HepG2 (cell line): ENCODE measurements at regions not wholly inside any gene's neighbourhood (a gene's known extent, or its start where the extent isn't known, plus 50 kb on each side); places are given as distances from the start of the nearest gene placed in this dataset.

Source experiments
- ATAC-seq: fragments of 200-7000 bp; cut with Tn5 transposase; 3 replicates; pipeline ENCODE4 v1.9.1; 2020; ENCODE audit warnings: mild to moderate bottlenecking, moderate library complexity
- BruUV-seq: library from RNA; stranded (reverse); fragments of 400-500 nt; replicated peaks from 2 replicates; lab custom pipeline; 2021; lab: Mats Ljungman, UMichigan
- CTCF ChIA-PET: fragments of 300-600 bp; formaldehyde crosslinking; extraction: SDS; loops from one replicate; lab custom pipeline; 2021; ENCODE audit warnings: low total read pairs, inconsistent platforms, low intra/inter-chr PET ratio; lab: Yijun Ruan, JAX
- POLR2A ChIA-PET: fragments of 350-600 bp; sonication (Branson Sonifier 250); formaldehyde crosslinking; loops from one replicate; lab custom pipeline; 2020; ENCODE audit warnings: antibody characterized with exemption, inconsistent platforms; lab: Yijun Ruan, JAX
- DNase-seq: peaks from one replicate; pipeline ENCODE4 v3.0.0-alpha.2; 2015; ENCODE audit warnings: low spot score
- FAIRE-seq: peaks from 3 replicates; lab custom pipeline; 2011; peaks lifted over from hg19 to GRCh38; lab: Jason Lieb, UNC
- H2AFZ ChIP-seq: one replicate; pipeline ENCODE4 v1.6.1; 2011; ENCODE audit warnings: low read length, inconsistent platforms
- H3K27ac ChIP-seq: fragments of 300-600 bp; 3 replicates; pipeline ENCODE4 v1.8.0; 2011; ENCODE audit warnings: mixed run types, mild to moderate bottlenecking, mixed read lengths, low read length, inconsistent platforms; ENCODE audit not compliant: insufficient read depth; ENCODE audit errors: extremely low read length
- H3K27me3 ChIP-seq, 2 experiments: fragments of 200-600 bp in 1 of 2; 2 replicates in 1 of 2; 3 replicates in 1 of 2; pipeline versions ENCODE4 v1.6.0 to v1.8.0; 2011; ENCODE audit warnings: low read length in 2 of 2, mild to moderate bottlenecking in 2 of 2, moderate library complexity in 2 of 2, inconsistent platforms in 1 of 2; ENCODE audit not compliant: insufficient read depth in 2 of 2, control insufficient read depth in 1 of 2
- H3K36me3 ChIP-seq, 2 experiments: fragments of 200-600 bp in 1 of 2; replicated peaks in 1 of 2; 2 replicates in 1 of 2; 3 replicates in 1 of 2; pipeline versions ENCODE4 v1.5.1 to v1.8.0; 2011; ENCODE audit warnings: low read length in 2 of 2, inconsistent platforms in 1 of 2; ENCODE audit not compliant: insufficient read depth in 2 of 2, control insufficient read depth in 1 of 2
- H3K4me1 ChIP-seq: 2 replicates; pipeline ENCODE4 v1.5.1; 2012; ENCODE audit warnings: low read length, inconsistent platforms; ENCODE audit not compliant: insufficient read depth
- H3K4me2 ChIP-seq: 2 replicates; pipeline ENCODE4 v1.6.0; 2011; ENCODE audit warnings: low read depth, low read length, inconsistent platforms
- H3K4me3 ChIP-seq, 3 experiments: fragments of 200-600 bp in 1 of 3; sonication (generic), shearing (Covaris generic) in 1 of 3; replicated peaks in 1 of 3; 2 replicates each; pipeline ENCODE4 v1.5.1; 2011 to 2016; ENCODE audit warnings: low read length in 3 of 3, inconsistent platforms in 2 of 3, low read depth in 2 of 3, mild to moderate bottlenecking in 2 of 3, control low read depth in 1 of 3, mixed read lengths in 1 of 3; ENCODE audit not compliant: insufficient read depth in 1 of 3
- H3K79me2 ChIP-seq: one replicate; pipeline ENCODE4 v1.6.1; 2011; ENCODE audit warnings: low read length, inconsistent platforms; ENCODE audit not compliant: insufficient read depth
- H3K9ac ChIP-seq: 2 replicates; pipeline ENCODE4 v1.6.0; 2011; ENCODE audit warnings: mild to moderate bottlenecking, low read depth, low read length, inconsistent platforms; ENCODE audit not compliant: insufficient read depth
- H3K9me3 ChIP-seq: 2 replicates; pipeline ENCODE4 v1.5.1; 2012; ENCODE audit warnings: mild to moderate bottlenecking, low read length
- H4K20me1 ChIP-seq: 2 replicates; pipeline ENCODE4 v1.6.0; 2011; ENCODE audit warnings: inconsistent platforms, mild to moderate bottlenecking, low read length, moderate library complexity; ENCODE audit not compliant: insufficient read depth
- AHR ChIP-seq: IDR thresholded peaks from 2 replicates; pipeline ENCODE4 v1.6.1; 2018; ENCODE audit warnings: missing genetic modification reagents, missing compliant biosample characterization
- CREM ChIP-seq, 2 experiments: sonication (generic) in 1 of 2; formaldehyde crosslinking in 1 of 2; IDR thresholded peaks; 2 replicates each; pipeline versions ENCODE4 v1.4.0 to v1.6.1; 2016 to 2020; ENCODE audit warnings: antibody characterized with exemption in 1 of 2, mild to moderate bottlenecking in 1 of 2, missing genetic modification reagents in 1 of 2
- GZF1 ChIP-seq: sonication (generic); formaldehyde crosslinking; IDR thresholded peaks from 2 replicates; pipeline ENCODE4 v1.5.1; 2020; ENCODE audit warnings: mild to moderate bottlenecking, missing genetic modification reagents
- NFIC ChIP-seq: IDR thresholded peaks from 2 replicates; pipeline ENCODE4 v1.6.1; 2012; ENCODE audit warnings: mild to moderate bottlenecking, low read length, inconsistent platforms
- PCBP1 ChIP-seq: fragments of 200-400 bp; formaldehyde crosslinking; IDR thresholded peaks from 2 replicates; pipeline ENCODE4 v1.6.1; 2017; ENCODE audit warnings: mild to moderate bottlenecking, low read depth, low read length, borderline replicate concordance
- SIN3A ChIP-seq: IDR thresholded peaks from 2 replicates; pipeline ENCODE4 v1.6.1; 2011; ENCODE audit warnings: low read depth, mild to moderate bottlenecking, control low read depth, low read length, borderline replicate concordance
- SRF ChIP-seq: IDR thresholded peaks from 2 replicates; pipeline ENCODE4 v1.6.1; 2011; ENCODE audit warnings: mild to moderate bottlenecking, low read depth, low read length, moderate library complexity
- TEAD2 ChIP-seq: sonication (generic); formaldehyde crosslinking; IDR thresholded peaks from 2 replicates; pipeline ENCODE4 v1.9.0; 2021; ENCODE audit warnings: missing genetic modification reagents
- ZBTB7B ChIP-seq: sonication (generic); formaldehyde crosslinking; IDR thresholded peaks from 2 replicates; pipeline ENCODE4 v1.4.0; 2020; ENCODE audit warnings: missing genetic modification reagents
- ZNF232 ChIP-seq: sonication (generic); formaldehyde crosslinking; IDR thresholded peaks from 2 replicates; pipeline ENCODE4 v1.4.0; 2020; ENCODE audit warnings: missing genetic modification reagents, borderline replicate concordance
- ZNF343 ChIP-seq: sonication (generic); formaldehyde crosslinking; IDR thresholded peaks from 2 replicates; pipeline ENCODE4 v1.4.0; 2020; ENCODE audit warnings: mild to moderate bottlenecking, missing genetic modification reagents
- ZNF350 ChIP-seq: sonication (generic); formaldehyde crosslinking; IDR thresholded peaks from 2 replicates; pipeline ENCODE4 v1.4.0; 2020; ENCODE audit warnings: mild to moderate bottlenecking, low read depth, missing genetic modification reagents, borderline replicate concordance
- ZNF460 ChIP-seq: sonication (generic); formaldehyde crosslinking; IDR thresholded peaks from 2 replicates; pipeline ENCODE4 v1.5.1; 2020; ENCODE audit warnings: missing genetic modification reagents, mild to moderate bottlenecking, borderline replicate concordance
- ZNF547 ChIP-seq: sonication (generic); formaldehyde crosslinking; IDR thresholded peaks from 2 replicates; pipeline ENCODE4 v1.5.1; 2020; ENCODE audit warnings: mild to moderate bottlenecking, missing genetic modification reagents
- ZNF629 ChIP-seq: sonication (generic); formaldehyde crosslinking; conservative IDR thresholded peaks from 2 replicates; pipeline ENCODE4 v1.5.0; 2020; ENCODE audit warnings: missing genetic modification reagents
- ZNF780A ChIP-seq: sonication (generic); formaldehyde crosslinking; IDR thresholded peaks from 2 replicates; pipeline ENCODE4 v1.8.0; 2022; ENCODE audit warnings: mild to moderate bottlenecking, missing genetic modification reagents, moderate library complexity
- ZNF782 ChIP-seq: sonication (generic); formaldehyde crosslinking; IDR thresholded peaks from 2 replicates; pipeline ENCODE4 v1.4.0; 2020; ENCODE audit warnings: missing genetic modification reagents, mild to moderate bottlenecking, borderline replicate concordance
- ZNF83 ChIP-seq: sonication (generic); formaldehyde crosslinking; IDR thresholded peaks from 2 replicates; pipeline ENCODE4 v1.4.0; 2020; ENCODE audit warnings: missing genetic modification reagents, mild to moderate bottlenecking, borderline replicate concordance
- WGBS: methylation state at CpG from one replicate; pipeline ENCODE4 v1.1.6; 2017; ENCODE audit warnings: low lambda C conversion rate; 5-methylcytosine and 5-hydroxymethylcytosine counted together
- in situ Hi-C: cut with HindIII; loops from 2 replicates; pipeline ENCODE4 v1.10.0; 2017; ENCODE audit warnings: low pct_unique_long_range_greater_than_20kb; ENCODE audit not compliant: extremely low pct_ligation_motif_present
- intact Hi-C: fragments of 100-400 bp; cut with micrococcal nuclease; formaldehyde crosslinking; loops from one replicate; pipeline ENCODE4 v1.10.0; 2022; ENCODE audit not compliant: unreplicated experiment
- TF ChIP-seq, protein P1 (sequence below): sonication (generic); formaldehyde crosslinking; IDR thresholded peaks from 2 replicates; pipeline ENCODE4 v1.4.0; 2020; ENCODE audit warnings: missing genetic modification reagents

DNA sequence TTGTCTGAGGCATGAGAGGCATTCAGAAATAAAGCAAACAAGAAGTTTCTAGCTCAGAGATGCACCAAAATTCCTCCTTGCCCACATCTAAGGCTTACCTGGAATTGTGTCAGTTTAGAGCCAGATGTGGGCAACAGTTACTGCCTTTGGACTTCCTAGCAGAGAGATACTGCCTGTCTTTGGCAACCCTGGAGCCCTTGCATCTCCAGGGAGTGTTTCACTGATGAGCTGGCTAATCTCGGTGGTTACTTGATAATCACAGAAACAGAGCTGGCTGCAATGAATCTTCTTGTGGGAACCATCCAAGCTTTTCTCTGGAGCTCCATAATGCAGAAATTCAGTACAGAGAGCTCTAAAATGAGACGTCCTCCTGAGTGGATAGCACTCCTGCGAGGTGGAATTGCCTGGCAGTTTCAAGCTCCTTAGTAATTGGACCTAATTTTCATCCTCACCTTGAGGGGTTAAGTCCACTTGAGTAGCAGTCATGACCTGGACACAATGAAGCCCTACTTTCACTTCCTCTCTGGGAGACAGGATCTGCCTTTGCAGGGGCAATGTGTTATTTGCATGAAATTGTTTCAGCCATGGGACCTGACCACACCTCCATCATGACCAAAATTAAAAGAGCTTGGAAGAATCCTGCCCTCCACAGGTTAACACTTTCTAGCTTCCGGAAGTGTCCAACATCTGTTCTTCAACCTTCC is 108.8 kb upstream of the ARHGAP5 start:
- WGBS: 49% methylated on average over 4 of the region's 4 CpGs
- peaks cover 12% of the 10 kb centered on the region for H3K9me3 ChIP-seq
- no peak overlapping the region for H2AFZ ChIP-seq
- ChIA-PET CTCF (interaction anchor here (1.1 kb wide), 1 partner anchor 42 kb away, joined by 5 read pairs; no protein-coding TSS in a partner anchor), POLR2A (interaction anchor here (1.0 to 1.3 kb wide), 2 partner anchors 27 to 109 kb away, joined by 3 to 4 read pairs; partner anchors contain the start of gene ARHGAP5)
- no peak overlapping the region for H3K9ac ChIP-seq
- H3K4me3 ChIP-seq: peak overlapping the region in 1 of 3 experiments; percentile 20; a peak in 1 of 6 replicates
- peaks cover 53% of the 10 kb centered on the region for H3K4me1 ChIP-seq
- no peaks in the 10 kb centered on the region for H3K36me3 ChIP-seq
- ATAC-seq (peak; percentile 10), DNase-seq (peak; percentile 86), FAIRE-seq (no peak)
- H4K20me1 ChIP-seq: no peaks in the 10 kb centered on the region
- in situ Hi-C loops (no loop called here), intact Hi-C loops (loop anchor here (1.0 kb wide), 1 partner anchor 25 kb away; no protein-coding TSS in a partner anchor)
- no TSS peak for BruUV-seq
- no peaks in the 10 kb centered on the region for H3K79me2 ChIP-seq
- no peak overlapping the region for H3K27ac ChIP-seq
- H3K4me2 ChIP-seq: peak overlapping the region; percentile 65
- no peaks in the 10 kb centered on the region for H3K27me3 ChIP-seq
- TF ChIP-seq ZNF780A: no peak
- no peak for TF ChIP-seq ZNF350 (CRISPR knock-in tag)
- TF ChIP-seq ZNF629 (CRISPR knock-in tag): no peak
- TF ChIP-seq ZNF460 (CRISPR knock-in tag): no peak
- 0 out of 2 replicates have a peak, but pooled peaks have one; percentile 43 for TF ChIP-seq ZNF547 (CRISPR knock-in tag)
- no peak for TF ChIP-seq PCBP1
- no peak for TF ChIP-seq ZNF782
- no peak for TF ChIP-seq AHR (CRISPR knock-in tag)
- no peak for TF ChIP-seq ZBTB7B
- TF ChIP-seq SRF: no peak
- TF ChIP-seq, protein P1, sequence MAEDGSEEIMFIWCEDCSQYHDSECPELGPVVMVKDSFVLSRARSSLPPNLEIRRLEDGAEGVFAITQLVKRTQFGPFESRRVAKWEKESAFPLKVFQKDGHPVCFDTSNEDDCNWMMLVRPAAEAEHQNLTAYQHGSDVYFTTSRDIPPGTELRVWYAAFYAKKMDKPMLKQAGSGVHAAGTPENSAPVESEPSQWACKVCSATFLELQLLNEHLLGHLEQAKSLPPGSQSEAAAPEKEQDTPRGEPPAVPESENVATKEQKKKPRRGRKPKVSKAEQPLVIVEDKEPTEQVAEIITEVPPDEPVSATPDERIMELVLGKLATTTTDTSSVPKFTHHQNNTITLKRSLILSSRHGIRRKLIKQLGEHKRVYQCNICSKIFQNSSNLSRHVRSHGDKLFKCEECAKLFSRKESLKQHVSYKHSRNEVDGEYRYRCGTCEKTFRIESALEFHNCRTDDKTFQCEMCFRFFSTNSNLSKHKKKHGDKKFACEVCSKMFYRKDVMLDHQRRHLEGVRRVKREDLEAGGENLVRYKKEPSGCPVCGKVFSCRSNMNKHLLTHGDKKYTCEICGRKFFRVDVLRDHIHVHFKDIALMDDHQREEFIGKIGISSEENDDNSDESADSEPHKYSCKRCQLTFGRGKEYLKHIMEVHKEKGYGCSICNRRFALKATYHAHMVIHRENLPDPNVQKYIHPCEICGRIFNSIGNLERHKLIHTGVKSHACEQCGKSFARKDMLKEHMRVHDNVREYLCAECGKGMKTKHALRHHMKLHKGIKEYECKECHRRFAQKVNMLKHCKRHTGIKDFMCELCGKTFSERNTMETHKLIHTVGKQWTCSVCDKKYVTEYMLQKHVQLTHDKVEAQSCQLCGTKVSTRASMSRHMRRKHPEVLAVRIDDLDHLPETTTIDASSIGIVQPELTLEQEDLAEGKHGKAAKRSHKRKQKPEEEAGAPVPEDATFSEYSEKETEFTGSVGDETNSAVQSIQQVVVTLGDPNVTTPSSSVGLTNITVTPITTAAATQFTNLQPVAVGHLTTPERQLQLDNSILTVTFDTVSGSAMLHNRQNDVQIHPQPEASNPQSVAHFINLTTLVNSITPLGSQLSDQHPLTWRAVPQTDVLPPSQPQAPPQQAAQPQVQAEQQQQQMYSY (CRISPR knock-in tag): no peak
- no peak for TF ChIP-seq TEAD2 (CRISPR knock-in tag)
- no peak for TF ChIP-seq SIN3A
- TF ChIP-seq GZF1 (CRISPR knock-in tag): no peak
- no peak for TF ChIP-seq ZNF232 (CRISPR knock-in tag)
- TF ChIP-seq NFIC: no peak
- no peak for TF ChIP-seq ZNF343 (CRISPR knock-in tag)
- TF ChIP-seq CREM (IDR thresholded peaks at IDR 0.05): no peak
- no peak for TF ChIP-seq CREM (CRISPR knock-in tag; IDR thresholded peaks at IDR 0.05)
- no peak for TF ChIP-seq ZNF83 (CRISPR knock-in tag)
